HG03378 (cell line): ENCODE measurements at regions not wholly inside any gene's neighbourhood (a gene's known extent, or its start where the extent isn't known, plus 50 kb on each side); places are given as distances from the start of the nearest gene placed in this dataset.
"Not testable (repeated sequence)": the region's sequence is repeated elsewhere in the genome, so short reads cannot be mapped to it uniquely, and the experiment has no call there.

Experiments used
- ATAC-seq: cut with Tn5 transposase; IDR thresholded peaks from one replicate; pipeline ENCODE4 v1.9.1; 2021; ENCODE audit warnings: mild to moderate bottlenecking, moderate library complexity; ENCODE audit not compliant: unreplicated experiment

DNA sequence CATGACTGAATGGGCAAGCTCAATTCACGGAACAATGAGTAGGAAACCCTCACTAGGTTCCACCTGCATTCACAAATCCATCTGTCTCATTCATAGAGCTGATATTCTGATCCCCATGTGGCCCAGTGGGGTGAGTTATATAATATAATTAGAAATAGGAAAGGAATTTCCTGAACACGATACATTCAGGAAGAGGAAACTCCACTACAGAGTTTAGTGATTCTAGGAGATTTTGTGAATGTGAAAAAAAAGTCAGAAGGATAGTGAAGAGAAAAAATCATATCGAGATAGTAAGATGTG, 471.2 kb downstream of the GASK1B start:
- ATAC-seq: no peak

DNA sequence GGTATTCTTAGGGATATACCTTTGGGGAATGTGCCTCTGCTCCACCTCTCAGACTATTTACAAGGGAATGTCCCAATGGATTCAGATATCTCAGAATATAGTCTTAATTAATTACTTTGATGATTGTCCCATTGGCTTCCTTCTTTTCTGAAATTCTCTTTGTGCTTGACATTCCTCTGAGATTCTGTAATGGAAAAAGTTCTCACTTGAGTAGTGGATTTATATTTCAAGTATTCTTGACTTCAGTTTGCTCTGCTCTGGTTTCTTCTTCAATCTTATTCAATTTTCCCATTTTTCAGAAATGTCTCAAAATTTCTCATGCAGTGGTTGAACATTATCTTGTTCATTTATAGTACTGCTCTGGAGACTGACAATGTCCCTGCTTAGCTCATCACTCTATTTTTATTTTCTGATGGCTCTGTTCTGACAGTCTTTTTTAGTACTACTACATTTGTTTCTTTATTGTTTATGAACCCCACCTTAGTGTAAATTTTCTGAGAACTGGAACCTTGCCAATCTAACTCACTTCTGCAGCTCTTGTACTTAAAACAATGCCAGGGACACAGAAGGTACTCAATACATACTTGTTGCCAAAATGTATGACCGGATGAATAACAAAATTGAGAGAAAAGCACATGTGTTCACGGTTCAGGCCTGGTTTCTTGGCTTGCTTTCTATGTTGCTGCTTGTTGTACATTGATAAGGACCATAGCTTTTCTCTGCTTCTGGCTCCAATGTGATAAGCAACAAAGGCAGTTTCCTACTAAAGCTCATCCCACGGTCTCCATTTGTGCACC, 471.7 kb downstream of the GASK1B start:
- no peak for ATAC-seq

GRCh38 chr4:157689476-157689875, 468.9 kb downstream of the GRIA2 start:
- no peak for ATAC-seq

GRCh38 chr4:157687971-157688370, 467.4 kb downstream of the GRIA2 start:
- no peak for ATAC-seq

DNA sequence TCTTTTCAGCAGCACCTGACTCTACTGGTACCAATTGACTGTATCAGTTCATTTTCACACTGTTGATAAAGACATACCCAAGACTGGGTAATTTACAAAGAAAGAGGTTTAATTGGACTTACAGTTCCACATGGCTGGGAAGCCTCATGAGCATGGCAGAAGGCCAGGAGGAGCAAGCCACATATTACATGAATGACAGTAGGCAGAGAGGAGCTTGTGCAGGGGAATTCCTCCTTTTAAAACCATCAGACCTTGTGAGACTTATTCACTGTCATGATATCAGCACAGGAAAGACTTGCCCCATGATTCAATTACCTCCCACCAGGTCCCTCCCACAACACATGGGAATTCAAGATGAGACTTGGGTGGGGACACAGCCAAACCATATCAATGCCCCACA, 458.8 kb downstream of the GRIA2 start:
- ATAC-seq: not testable (repeated sequence)

DNA sequence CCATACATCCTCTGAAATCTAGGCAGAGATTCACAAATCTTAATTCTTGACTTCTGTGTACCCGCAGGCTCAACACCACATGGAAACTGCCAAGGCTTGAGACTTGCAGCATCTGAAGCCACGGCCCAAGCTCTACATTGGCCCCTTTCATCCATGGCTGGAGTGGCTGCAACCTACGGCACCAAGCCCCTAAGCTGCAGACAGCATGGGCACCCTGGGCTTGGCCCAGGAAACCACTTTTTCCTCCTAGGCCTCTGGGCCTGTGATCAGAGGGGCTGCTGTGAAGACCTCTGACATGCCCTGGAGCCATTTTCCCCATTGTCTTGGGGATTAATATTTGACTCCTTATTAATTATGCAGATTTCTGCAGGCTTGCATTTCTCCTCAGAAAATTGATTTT, 457.9 kb downstream of the GRIA2 start:
- ATAC-seq: no peak

DNA sequence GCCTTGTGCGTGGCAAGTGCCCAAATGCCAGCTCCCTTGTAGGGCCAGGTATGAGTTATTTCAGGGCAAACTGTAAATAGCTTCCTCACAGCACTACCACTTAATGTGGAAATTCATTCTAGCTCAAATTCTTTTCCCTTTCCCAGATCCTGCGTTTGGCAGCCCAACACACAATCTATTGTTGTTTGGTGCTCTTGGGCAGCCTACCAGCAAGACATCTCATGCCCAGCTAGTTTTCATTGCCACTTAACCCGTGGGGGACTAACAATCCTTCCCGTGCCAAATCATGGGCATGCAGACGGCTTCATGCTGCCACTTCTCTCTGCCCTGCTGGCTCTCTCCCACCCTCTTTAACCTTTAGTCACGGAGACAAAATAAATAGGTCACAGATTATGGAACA, 454.2 kb downstream of the GRIA2 start:
- no peak for ATAC-seq

GRCh38 chr4:157667836-157668235, 447.3 kb downstream of the GRIA2 start:
- ATAC-seq: no peak

DNA sequence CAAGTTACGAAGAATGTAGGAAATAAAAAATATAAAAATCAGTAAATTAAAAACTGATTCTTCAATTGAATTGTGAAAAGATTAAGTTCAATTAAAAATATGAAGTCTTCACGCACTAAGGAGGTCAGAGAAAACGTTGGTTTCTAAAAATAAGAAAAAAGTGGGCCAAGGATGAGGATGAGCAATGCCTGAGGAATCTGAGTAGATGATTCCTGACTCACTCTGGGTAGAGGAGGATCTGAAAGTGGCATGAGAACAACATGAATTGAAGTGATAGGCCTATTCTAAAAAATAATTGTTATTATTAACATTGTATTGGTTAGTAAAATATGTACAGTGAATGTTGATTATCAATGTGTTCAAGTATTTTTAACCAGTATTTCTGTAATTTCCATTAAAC, 444.2 kb downstream of the GRIA2 start:
- no peak for ATAC-seq

DNA sequence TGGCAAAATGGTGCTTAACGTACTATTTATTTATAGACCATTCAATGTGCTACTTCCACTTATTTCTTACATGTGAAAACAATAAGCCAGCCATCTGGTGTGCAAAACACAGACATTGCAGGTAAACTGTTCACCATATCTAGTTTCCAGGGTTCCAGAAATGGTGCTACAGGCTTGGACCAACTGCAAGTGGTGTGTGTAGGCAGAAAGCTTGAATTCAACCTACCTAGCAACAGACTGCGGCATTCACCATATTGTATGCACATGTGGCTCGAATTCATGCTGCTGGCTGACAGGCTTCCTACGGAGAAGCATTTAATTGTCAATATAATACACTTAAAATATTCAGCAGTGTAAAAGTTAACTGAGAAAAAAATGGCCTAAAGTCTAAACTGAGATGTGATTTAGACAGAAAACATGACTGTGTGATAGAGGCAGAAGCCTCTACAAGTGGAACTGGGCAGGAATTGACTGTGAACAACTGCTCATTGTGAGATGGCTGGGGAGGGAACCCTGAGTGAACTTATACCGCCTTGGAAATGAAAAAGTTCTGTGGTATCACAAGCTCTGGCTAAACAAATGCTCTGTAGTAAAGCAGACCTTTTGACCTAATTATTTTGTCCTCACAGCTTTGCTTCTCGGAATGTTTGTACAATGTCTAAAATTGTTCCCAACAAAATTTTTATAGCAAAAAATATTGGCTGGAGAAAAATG, 434.7 kb downstream of the GRIA2 start:
- no peak for ATAC-seq

DNA sequence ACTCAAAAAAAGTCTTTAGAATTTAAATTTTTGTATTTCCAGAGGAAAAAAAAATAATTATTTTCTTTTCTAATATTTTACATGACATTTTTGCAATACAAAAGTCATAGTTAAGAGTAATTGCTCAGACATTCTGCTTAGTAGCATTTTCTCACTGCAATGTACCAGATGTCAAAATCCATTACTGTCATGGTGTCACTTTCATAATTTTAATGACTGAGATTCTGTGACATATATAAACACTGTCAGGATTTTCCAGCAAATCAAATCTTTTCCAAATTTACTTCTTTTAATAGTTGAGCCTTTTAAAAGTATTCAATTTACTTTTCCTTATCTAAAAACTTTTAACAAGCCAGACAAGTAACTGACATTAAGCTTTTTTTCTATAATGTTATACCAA, 422.7 kb downstream of the GRIA2 start:
- ATAC-seq: no peak

- ATAC-seq: no peak
Measured at GRCh38 chr4:157634057-157634456, 413.5 kb downstream of the GRIA2 start.

DNA sequence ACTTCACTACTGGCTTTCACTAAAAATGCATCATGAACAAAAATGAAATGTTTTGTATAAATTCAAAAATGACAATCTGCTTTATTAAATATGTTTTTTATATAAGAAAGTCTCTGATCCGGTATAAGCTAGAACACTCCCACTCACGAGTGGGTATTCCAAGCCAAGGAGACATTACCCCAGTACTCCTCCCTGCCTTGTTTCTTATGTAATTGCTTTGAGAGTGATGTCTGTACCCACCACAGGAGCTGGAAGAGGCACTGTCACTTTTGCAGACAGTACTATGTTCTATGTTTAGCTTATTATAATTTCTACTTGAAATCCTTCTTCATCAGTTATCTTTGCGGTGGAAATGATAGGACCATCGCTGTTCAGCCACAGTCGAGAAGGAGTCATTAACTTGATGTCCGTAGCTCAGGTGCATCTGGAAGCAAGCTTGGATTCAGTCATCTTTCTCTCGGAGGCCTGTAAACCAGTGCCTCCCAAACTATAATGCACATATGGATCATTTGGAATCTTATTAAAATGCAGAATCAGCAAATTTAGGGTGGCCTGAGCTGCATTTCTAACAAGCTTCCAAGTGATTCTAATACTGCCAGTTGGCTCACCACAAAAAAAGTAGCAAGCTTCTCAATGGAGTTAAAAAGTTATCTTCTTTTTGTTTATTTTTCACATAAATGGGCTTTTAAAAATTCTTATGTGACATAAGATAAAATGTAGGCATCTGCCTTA, 396.4 kb downstream of the GRIA2 start:
- ATAC-seq: no peak

GRCh38 chr4:157607996-157608395, 387.5 kb downstream of the GRIA2 start:
- no peak for ATAC-seq

- no peak for ATAC-seq
Measured at GRCh38 chr4:157600583-157600982, 380.1 kb downstream of the GRIA2 start.

- no peak for ATAC-seq
Measured at GRCh38 chr4:157591245-157591644, 370.7 kb downstream of the GRIA2 start.

DNA sequence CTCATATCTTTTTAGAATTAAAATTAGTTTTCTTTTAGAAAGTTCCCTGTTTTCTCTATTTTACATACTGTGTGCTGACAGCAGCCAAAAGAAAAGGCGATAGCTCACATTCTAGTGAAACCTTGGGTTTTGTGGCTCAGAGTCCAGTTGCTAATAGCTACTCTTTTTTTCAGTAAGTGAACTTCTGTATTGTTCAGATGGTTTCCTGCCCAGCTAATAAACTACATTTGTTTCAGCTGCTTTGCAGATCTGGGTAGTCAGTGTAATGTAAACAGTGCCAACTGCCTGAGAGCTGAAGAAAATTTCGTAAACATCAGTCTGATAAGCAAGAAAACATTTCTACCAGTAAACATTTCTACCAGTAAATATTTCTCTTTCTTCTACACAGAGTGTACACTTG, 370.2 kb downstream of the GRIA2 start:
- no peak for ATAC-seq

- no peak for ATAC-seq
Measured at GRCh38 chr4:157587681-157588423, 367.3 kb downstream of the GRIA2 start.

GRCh38 chr4:157582141-157582540, 361.6 kb downstream of the GRIA2 start:
- ATAC-seq: no peak

DNA sequence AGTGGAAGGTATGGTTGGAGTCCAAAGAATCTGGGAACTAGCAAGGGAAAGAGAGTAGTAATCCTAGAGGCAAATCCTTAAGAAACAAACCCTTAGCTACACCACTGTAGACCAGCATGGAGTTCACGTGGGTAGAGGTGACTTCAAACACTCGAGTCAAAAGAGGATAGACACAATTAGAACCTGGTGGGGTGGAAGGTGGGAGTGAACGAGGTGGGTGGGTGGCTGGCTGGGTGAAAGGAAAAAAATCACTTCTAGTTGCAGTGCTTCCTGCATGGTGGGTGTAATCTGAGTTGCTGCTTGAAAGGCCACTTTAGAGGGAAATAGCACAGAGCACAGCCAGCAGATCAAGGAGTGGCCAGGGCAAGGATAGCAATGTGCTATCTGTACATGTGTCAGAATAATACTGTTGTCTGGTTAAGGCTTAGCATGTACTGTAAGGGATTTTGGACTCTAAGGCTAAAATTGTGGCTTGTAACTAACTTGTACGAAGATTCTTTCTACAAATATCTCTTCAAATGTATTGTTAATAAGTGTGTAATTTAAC, 356.2 kb downstream of the GRIA2 start:
- ATAC-seq: no peak

GRCh38 chr4:157575339-157575738, 354.8 kb downstream of the GRIA2 start:
- ATAC-seq: no peak
